H4 (cell line): ENCODE measurements at regions not wholly inside any gene's neighbourhood (a gene's known extent, or its start where the extent isn't known, plus 50 kb on each side); places are given as distances from the start of the nearest gene placed in this dataset.

Experiments used
- DNase-seq: peaks from one replicate; pipeline ENCODE4 v3.0.0-alpha.2; 2015; ENCODE audit warnings: low spot score

DNA sequence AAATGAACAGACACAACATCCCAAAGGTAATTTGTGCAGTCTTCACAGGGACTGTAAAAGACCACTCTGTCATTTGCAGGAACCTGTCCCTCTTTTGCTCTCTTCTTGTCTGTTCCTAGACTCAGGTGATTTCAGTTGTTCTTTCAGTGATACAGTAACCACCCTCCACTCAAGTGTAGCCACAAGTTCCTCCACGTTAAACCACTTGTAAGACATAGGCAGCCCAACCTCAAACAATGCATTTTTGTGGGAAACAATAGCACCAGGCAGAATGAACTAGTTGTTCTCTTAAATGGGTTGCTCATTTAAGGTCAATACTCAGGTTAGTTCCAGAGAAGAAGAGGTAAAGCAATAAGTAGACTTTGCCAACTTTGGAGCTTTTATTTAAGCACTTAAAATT is 359.4 kb downstream of the MZT1 start:
- DNase-seq: no peak

DNA sequence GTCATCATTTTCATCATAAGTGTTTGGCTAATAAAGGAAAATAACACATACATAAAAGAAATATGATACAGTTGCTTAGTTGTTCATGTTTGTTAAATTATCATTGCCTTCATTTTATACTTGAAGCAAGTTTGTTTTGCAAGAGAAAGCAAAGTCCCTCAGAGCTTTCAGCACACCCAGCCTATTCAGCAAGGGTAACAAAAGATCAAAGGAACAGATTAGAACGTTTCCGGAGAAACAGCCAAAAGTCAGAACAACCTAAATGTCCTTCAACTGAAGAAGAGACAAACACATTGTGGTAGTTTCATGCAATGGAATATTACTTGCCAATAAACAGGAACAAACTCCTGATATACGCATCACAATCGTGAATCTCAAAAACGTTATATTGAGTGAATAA is 380.7 kb downstream of the MZT1 start:
- no peak for DNase-seq

DNA sequence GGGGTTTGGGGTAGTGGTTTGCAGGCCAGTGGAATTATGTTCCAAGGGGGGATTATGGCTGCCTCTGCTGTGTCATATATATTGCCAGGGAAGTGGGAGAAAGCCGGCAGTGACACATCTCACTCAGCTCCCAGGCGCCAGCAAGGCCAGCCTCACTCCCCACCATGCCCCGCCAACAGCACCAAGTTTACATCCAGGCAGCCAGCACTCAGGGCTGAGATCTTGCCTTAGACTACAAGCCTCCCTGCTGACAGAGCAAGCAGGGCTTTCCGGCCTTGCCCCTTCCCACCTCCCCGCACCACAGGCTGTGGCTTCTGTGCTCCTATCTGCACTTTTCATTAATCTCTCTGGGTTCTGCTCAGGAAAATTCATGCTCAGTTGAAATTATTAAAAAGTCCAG is 385.1 kb downstream of the MZT1 start:
- no peak for DNase-seq

DNA sequence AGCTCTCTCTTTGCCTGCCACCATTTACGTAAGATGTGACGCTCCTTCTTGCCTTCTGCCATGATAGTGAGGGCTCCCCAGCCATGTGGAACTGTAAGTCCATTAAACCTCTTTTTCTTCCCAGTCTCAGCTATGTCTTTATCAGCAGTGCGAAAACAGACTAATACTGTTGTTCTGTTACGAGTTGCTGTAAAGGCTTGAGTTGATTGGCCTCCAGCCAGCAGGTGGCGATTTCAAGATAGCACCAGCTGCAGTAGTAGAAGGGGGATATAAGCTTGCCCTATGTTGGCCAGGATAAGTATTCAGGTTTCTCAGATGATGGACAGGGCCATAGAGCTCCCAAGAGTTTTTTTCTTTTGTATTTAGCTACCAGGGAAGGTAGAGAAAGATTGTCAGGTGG is 385.5 kb downstream of the MZT1 start:
- no peak for DNase-seq

DNA sequence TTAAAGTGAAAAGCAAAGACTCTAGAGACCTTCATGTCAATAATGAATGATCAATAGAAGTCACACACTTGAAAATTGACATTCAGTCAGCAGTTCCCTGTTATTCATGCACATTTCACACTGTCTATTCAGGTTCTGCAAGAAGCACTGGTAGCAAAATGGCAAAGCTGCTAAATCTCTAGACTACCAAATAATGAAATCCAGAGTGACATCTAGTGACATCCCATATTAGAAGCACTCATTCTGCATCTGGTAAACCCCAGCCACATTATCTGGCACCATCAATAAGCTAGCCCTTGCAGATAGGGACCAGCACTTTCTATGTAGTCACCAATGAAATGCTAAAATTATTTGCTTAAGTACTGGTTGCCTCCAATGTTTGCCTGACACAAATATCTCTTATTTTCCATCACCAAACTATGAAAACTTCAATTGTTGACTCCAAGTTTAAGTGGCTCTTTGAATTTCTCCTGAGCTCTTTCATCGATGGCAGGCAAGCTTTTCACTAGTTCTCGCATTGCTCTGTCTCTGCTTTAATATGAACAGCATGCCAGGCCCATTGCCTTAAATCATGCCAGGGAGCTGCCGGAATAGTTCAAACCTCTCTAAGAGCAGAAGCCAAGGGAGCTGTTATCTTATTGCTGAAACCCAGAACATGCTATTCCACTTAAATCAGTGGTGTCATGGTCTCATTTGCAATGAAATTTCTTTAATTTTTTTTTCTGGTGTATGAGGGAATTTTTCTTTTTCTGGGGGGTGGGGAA is 409.9 kb downstream of the MZT1 start:
- no peak for DNase-seq

DNA sequence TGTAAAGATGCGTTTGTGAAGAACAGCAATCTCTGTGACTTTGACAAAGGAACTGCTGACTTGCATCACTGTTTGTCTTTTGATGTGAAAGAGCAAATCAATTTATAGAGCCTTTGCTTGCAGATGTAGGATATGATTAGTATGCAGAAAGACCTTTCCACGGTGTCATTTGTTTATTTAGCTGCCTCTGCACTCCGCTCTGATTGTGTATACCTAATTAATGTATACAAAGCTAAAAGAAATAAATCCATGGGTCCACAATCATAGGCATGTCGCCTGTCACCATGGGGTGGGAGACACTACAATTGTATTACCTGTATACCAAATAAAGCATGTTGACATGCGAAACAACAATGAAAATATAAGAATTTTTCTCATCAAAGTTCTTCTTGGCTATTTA is 410.7 kb downstream of the MZT1 start:
- no peak for DNase-seq

DNA sequence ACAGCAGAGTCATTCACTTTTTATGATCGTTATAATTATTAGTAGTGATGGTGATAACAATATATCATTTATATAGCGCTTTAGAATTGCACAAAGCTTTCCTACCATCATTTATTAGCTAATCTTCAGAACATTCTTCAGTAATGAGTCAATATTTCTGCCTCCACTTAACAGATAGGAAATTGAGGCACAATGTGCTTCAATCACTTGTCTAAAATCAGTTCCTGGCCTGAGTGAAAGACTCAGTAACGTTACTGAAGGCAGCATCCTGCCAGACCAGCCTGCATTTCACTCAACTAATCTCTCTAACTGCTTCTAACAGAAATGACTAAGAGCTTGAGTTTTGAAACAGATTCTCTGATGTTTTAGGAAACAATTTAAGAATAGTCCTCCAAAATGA is 412.1 kb downstream of the MZT1 start:
- DNase-seq: no peak

DNA sequence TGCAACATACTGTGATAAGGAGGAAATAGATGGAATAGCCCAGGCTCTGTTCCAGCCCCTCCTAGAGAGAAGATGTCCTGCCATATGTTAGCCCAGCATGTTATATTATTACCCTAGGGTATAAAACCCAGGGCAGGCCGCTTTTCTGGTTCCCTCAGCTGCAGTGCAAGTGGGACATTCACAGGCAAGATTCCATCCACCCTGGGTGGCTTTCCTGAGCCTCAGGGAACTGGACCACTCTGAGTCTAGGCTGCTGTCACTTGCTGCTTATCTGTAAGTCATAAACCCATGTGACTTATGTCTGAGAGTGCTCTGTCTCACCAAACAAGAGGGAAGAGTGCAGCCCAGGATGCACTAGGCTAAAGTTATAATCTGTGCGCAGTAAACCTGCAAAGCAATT is 413.2 kb downstream of the MZT1 start:
- no peak for DNase-seq

DNA sequence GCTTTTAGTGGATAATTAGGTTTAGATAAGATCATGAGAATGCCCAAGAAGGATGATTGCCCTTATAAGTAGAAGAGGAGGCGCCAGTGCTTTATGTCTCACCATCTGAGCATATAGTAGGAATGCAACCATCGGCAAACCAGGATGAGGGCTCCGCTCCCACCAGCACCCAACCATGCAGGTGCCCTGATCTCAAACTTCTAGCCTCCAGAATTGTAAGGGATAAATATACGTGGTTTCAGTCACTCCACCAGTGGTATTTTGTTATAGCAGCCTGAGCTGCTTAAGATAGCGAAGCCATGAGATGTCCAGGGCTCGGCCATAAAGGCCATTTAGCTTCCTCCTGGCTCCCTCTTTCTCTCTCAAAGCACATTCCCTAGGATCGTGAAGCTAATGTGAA is 413.9 kb downstream of the MZT1 start:
- DNase-seq: no peak

DNA sequence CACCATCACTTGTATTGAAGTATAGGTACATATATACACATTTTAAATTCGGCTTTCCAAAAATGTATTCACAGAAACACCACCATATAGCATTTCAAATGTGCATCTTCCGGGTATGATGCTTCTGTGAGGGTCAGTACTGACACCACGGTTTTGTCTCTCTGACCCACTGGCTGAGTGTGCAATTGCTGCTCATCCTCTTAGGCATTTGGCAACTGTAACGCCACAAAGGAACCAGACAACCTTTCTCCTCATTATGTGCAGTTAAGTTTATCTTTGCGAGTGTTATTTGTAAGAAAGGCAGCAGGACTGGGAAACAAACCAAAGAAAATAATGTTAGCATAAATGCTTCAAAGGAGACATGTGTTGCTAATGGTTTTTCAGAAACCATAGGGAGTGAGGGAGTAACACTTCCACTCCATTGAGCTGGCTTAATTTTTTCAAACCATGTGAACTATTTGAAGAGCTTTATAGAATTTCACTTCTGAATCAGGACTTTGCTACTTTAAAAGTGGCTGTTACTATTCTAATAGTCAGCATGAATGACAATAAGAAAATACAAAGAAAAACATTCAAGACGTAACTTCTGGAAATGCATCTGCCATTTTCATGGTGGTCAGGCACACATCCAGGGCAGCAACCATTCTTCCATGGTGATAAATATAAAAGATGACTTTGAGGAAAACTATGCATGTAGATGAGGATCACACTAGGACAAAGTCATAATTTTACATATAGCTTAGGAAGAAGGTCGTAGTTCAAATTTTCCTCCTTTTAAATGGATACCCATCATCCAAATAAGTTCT is 423.3 kb downstream of the MZT1 start:
- peak; percentile 2 for DNase-seq

DNA sequence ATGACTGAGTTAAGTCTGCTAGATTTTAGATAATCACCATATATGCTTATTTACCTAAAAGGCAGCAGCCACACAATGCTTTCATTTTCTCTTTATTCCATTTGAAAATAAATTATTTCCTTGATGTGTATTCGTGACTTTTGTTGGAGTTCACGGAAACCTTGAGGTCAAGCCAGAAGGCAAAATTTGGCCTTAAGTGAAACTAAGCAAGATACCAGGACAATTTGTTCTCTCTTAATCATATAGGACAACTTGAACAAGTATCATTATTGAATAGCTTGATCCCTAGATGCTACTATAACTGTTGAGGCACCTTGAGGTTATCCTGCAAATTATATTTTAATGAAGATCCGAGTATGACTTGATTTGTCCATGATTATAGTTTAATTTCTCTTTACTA is 429.2 kb upstream of the DACH1 start:
- DNase-seq: no peak

DNA sequence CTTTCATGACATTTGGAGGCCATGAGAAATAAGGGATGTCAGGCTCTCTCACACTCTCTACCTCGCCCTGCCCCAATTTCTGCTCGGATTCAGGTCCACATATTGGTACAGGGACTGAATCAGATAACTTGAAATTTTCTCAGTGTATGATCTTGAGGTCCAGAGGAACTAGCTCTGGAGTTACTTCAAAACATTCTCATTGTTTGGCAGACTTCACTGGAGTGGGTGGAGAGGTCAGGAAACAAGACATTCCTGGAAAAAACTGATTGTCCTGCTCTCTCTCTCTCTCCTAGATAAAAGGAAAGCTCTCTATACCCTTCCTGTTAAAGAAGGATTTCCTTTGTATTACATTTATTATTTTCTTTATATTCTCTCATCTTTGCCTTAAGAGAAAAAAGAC is 428.1 kb upstream of the DACH1 start:
- DNase-seq: no peak

DNA sequence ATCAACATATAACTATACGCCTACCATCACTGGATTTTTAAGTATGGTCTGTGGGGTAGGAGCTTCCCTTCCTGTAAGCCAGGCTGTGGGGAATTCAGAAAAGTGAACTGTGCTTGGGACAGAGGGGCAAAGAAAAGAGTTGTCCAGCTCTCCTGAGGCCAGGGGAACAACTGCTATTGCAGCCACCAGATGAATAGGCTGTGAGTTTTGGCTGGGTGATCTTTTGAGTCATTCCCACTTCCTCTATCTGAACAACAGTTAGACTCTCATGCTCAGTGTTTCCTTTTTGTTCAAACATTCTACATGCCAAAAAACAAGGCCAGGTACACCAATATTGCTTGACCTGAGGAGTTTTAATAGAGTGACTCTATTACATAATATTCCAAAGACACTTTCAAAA is 426.2 kb upstream of the DACH1 start:
- DNase-seq: no peak

DNA sequence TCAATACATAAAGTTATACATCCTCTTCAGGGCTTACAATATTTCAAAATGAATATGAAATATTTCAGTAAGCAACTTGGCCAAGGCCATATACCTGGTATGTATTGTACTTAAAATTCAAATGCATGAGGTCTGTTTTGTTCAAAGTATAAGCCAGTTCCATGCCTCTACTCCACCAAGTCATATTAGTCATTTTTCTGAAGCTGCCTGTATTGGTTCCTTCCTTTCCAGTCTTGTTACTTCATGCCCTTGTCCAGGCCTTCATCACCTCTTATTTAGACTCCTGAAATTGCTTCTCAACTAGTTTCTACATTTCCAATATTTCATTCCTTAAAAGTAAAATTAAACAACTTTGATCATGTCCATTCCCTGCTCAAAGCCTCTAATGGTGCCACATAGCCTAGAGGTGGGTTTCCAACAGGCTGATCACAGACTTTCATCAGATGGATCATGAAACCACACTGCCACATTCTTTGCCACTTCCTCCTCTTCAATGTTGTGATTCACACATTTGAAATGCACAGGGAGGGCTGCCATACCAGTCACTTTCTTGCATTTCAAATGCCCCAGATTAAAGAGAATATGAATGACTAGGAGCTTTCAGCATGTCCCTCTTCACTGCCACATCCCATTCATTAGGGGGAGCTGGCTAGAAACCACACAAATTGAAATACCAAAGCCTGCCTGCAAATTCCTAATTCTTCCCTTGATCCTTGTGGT is 424.1 kb upstream of the DACH1 start:
- DNase-seq: peak; percentile 83

DNA sequence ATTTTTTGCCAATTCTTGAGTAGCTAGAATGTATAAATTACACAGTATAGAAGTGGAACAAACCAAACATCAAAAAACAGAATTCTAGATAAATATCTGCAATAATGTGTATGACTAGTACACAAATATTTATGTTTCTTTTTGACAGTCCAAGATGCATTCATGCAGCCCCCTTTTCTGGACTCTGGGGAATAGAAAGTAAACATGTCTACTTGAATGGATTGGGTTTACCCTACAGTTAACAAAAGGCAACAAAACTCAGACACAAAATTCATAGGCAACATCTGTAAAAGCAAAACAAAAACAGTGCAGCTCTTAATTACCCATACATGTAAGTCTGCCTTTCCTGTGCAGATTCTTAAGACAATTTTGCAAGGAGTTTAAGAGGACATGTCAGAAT is 419.4 kb upstream of the DACH1 start:
- DNase-seq: no peak

DNA sequence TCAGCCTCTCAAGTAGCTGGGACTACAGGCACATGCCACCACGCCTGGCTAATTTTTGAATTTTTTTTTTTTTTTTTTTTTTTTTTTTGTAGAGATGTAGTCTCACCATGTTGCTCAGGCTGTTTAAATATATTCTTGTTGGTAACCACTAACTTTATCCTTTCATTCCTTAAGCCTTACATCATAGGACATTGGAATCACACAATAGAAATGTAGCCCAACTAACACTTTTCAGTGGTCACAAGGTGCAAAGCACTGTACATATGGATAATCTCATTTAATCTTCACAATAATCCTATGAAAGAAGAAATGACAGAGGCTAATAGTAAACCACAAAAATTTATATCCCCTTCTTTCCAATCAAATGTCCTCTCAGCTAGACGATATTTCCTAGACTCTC is 417.8 kb upstream of the DACH1 start:
- DNase-seq: peak; percentile 3

DNA sequence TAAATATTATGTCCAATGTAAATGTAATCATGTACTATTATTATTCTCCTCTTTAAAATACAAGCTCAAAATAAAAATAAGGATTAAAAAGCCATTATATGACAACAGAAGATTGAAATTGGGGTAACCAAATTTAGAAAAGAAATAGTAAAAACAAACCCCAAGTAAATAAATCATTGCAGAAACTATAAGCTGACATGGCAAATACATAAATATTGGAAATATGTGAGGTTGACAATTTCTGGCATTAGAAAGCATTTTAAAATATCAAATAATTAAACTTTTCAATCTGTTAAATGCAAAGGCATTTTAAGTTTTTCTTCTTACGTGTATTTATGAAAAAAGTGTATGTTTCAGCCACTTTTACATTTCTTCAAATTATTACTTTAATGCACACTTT is 394.7 kb upstream of the DACH1 start:
- DNase-seq: no peak

DNA sequence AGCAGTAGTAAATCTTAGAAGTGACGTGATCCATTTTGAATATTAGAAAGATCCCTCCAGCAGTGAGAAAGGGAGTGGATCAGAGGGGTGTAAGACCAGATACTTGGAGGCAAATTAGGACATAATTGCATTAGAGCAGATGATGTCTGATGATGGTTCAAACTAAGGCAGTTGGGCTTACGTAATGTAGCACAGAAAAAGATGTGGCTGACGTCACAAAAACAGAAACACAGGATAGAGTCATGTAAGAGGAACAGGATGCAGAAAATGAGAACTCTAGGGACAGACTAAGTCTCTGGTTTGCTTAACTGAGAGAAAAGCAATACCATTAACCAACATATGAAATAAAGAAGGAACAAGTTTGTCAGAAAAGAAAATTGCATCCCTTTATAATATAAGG is 392.5 kb upstream of the DACH1 start:
- no peak for DNase-seq

DNA sequence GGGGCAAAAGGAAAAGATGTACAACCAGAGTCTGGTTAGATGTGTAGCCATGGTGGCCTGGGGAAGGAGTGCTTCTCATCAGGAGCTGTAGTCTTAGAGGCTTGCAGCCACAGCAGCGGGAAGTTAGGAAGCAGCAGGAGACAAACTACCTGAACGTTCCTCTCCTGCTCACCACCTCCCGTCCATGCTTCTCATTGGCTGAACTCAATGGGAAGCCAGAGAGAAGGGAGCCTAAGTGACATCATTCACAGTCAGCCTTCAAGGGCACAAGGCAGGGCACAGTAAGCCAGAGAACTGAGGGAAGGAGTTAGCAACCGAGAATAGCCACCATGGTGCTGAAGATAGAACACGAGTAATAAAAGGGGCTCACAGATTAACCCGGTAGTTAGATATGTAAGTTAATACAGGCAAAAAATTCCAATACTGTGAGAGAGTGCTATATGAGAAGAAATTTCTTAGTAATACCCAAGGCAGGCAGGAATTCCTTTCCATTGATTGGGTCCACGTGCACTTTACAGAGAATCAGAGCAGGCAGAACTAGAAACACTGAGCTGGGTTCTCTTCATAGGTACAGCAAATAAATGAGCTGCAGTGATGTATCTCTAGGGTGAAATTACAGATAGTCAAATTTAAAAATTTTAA is 391.5 kb upstream of the DACH1 start:
- DNase-seq: no peak

DNA sequence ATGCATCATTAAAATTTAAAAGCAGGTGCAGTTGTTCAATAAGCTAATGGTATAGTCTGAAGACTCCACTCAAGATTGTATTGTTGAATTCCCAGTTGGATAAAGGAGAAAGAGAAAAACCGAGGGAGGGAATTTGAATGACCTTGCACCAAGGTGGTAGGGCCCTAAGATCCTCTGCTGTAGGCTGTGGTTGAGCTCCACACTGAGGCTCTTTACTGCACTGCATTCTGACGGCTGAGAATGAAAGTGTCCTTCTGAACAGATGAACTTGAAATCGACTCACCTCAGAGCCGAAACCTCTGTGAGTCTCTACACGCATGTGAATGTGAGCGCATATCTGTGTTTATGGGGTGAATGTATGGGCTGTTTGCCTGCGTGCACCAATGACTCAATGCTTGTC is 388.9 kb upstream of the DACH1 start:
- peak; percentile 42 for DNase-seq

DNA sequence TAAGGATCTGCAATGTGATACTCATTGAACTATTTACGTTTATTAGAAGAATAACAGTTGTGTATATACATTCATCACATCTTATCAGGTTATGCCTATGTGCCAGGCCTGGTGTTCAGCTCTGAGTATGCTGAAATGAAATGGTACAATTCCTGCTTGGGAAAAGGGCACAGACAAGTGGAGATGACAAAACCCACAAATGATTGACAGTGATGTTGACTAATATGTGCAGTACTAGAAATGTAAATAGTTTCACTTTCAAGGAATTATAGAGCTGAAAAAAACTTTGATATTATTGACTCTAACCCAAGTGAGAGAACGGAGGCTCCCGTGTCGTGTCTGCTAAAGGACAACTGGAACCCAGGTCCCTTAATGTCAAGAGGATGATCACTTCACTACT is 386.8 kb upstream of the DACH1 start:
- no peak for DNase-seq

DNA sequence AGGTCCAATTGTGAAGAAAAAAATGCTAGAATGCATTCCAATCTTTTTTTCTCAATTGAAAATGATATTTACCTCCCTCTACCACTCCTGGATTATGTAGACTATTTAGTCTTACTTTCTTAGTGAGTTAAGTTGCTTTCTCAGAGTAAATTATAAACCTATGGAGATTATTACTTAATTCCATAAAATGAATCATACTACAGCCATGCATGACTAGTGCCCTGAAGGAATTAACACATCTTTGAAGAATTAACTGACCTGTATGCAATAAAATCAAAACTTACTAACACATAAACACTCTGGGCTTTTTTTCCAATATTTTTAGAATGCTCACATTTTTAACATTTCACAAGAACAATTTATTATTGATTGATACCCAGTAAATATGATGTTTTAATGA is 379.4 kb upstream of the DACH1 start:
- no peak for DNase-seq
